IPS-NIHi11 (cell line): ENCODE measurements at regions not wholly inside any gene's neighbourhood (a gene's known extent, or its start where the extent isn't known, plus 50 kb on each side); places are given as distances from the start of the nearest gene placed in this dataset.

Experiments used
- DNase-seq: peaks from one replicate; pipeline ENCODE4 v3.0.0; 2012; ENCODE audit warnings: mixed read lengths, low spot score

GRCh38 chr14:82138431-82138830 is 604.8 kb upstream of the SEL1L start:
- no peak for DNase-seq

- no peak for DNase-seq
These were observed 613.2 kb upstream of the SEL1L start for GRCh38 chr14:82146846-82147245.

GRCh38 chr14:82153689-82154088 is 620.0 kb upstream of the SEL1L start:
- no peak for DNase-seq

- no peak for DNase-seq
These were observed 626.0 kb upstream of the SEL1L start for GRCh38 chr14:82159624-82160023.

DNA sequence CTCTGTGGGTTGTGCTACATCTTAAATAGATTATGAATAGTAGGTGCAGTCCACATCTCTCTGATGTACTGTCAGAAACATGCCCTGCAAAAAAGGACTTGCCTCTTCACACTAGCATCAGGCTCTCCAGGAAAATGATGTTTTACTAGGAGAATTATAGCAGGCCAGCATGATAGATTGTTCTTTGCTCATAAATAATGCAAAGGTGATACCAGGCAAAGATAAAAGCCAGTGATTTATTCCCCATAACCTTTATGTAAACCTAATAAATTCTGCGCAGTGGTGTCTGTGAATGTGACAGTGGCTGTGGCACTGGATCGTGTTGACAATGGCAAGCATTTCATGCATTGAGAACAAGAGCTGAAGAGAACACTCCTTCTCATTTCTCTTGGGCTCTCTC is 646.5 kb upstream of the SEL1L start:
- DNase-seq, result no peak

DNA sequence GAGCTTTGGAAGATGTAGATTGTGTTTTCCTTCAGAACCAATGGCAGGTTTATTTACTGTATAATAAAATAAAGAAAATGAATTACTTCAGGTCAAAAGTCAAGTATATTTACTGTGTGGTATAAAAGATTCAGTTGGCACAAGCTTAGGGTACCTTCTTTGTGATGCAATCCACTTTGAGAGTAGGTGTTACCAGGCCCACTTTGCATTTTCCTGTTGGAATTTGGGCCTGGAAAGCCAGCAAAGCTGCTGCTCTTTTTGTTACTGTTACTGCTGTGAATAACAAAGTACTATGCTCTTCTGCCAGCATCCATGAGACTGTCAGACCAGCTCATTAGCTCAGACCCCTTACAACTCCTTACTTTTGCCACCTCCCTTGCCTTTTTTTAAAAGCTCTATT is 649.0 kb upstream of the SEL1L start:
- DNase-seq, result peak; percentile 9

- no peak for DNase-seq
These were observed 657.1 kb upstream of the SEL1L start for GRCh38 chr14:82190742-82191141.

DNA sequence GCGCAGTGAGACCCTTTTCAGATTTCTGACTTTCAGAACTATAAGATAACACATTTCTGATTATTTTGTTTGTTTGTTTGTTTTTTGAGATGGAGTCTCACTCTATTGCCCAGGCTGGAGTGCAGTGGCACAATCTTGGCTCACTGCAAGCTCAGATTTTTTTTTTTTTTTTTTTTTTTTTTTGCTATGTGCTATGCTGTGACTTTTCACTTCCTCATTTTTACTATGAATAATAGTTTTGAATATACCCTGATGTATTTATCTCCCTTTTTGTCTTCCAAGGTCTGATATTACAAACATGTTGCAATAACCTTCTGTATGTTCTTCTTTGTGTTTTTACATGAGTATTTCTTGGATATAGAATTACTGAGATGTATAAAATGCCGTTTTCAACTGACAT is 658.7 kb upstream of the SEL1L start:
- DNase-seq, result no peak

GRCh38 chr14:82223276-82223675 is 689.6 kb upstream of the SEL1L start:
- DNase-seq, result no peak

DNA sequence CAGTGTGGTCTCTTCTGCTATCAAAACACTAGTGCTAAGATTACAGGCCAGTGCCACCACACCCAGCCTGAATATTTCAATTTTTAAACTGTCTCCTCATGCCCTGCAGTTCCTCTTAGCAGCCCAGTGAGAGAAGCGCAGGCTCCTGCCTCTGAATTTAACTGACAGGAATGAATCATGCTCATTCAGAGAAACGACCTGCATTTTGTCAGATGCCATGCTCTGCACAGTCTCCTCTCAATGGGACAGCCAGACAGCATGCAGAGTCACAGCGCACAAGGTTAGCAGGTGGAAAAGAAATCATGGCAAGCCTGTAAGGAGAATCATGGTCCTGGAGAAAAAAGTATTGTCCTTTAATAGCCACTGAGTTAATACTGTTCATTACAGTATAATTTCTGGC is 691.0 kb upstream of the SEL1L start:
- DNase-seq, result no peak

GRCh38 chr14:82230748-82231147 is 697.1 kb upstream of the SEL1L start:
- DNase-seq, result no peak

DNA sequence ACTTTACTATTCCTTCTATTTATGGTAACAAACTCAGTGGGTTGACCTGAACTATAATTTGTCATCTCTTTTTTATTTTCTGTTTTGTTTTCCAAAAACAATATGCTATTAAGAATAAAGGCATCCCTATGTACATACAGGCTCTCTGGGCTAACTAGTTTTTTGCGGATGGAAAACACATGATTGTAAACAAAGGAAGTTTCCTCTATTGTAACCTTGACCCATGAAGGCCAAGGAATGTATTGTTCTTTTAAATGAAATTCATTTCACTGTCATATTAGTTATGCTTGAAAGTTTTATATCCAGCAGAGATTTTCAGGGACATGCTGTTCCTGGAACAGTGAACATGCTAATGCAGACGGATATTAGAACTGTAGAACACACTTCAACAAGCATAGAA is 705.0 kb upstream of the SEL1L start:
- DNase-seq, result no peak

DNA sequence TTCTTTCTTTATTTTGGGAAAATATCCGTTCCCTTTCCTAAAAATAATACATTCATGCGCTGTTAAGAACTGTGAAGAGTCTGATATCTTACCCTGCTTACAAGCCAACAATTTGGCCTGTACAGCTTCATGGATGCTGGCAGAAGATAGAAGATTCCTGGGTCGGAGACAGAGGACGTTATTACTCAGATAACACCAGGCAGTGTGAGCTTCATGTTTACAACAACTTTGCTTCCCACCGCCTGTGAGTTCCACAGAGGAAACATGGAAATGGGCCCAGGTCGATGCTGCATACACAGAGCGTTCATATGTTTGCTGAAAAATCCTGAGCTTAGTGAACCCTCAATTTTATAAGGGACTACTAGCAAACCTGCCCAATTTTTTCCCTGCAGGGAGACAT is 705.6 kb upstream of the SEL1L start:
- no peak for DNase-seq

DNA sequence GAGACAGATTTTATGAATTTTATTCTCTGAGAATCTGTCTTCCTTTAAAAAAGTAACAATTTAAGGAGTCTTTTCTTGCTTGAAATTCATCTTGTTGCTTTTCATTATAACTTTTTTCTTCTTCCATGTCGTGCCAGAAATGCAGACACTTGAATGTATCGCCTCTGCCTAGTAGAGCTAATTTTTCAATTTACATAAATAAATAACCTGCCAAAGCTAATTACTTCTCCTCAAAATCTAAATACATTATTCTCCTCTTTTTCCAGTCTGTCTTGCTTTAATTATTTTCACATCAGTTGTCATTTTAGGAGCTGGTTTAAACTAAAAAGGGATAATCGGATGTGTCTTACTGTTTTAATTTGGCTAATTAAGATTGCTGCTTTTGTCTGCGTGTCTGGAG is 711.1 kb upstream of the SEL1L start:
- no peak for DNase-seq

- peak; percentile 11 for DNase-seq
These were observed 717.8 kb upstream of the SEL1L start for GRCh38 chr14:82251494-82251893.

GRCh38 chr14:82270286-82270685 is 736.6 kb upstream of the SEL1L start:
- no peak for DNase-seq

DNA sequence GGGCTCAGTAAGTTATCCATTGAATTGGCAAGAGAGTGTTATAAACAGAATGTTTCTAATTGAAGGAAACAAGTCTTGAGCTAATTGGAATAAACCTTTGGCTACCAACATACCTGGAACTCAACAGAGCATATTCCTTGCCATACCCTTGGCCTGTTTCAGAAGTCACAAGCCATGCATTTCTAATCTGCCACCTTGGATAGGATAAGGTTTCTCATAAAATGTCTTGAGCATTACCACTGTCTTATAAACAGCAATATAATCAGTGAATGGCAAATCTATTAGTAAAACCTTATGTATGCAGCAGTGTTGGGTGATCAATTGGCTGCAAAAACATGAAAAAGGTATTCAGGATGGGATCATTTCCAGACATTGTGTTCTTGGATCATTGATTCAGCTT is 765.2 kb upstream of the SEL1L start:
- no peak for DNase-seq

DNA sequence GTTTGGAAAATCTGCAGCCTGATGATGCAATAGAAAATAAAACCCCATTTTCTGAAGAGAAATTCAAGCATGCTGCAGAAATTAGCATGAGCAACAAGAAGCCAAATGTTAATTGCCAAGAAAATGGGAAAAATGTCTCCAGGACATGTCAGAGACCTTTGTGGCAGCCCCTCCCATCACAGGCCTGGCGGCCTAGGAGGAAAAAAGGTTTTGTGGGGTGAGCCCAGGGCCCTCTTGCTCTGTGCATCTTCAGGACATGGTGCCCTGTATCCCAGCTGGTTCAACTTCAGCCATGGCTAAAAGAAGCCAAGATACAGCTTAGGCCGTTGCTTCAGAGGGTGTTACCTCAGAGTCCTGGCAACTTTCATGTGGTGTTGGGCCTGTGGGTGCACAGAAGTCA is 775.5 kb upstream of the SEL1L start:
- DNase-seq, result no peak

- no peak for DNase-seq
These were observed 780.2 kb upstream of the SEL1L start for GRCh38 chr14:82313889-82314288.

- no peak for DNase-seq
These were observed 794.8 kb upstream of the SEL1L start for GRCh38 chr14:82328442-82328841.

DNA sequence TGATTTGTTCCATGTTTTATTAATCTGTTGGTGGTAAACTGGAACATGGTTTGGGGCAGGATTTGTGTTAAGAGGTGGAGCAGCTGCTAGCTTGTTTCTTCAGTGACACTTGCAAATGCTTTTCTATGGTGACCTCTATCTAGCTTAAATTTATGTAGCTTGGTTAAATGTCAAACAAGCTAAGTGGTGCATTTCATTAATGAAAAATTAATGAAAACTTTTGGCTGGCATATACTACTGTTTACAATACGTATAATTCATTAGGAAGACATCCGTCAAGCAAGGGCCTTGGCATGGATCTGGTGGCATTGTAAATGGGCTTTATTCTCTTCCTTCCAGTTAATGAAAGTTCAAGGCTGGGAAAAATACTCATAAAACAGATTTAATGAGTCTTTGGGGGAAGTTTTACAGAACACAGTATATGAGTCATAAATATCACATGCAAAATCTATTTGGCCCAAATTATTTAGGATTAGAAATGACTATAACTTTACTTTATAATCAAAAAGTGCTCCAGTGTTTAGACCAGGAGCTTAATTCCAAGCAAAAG is 807.7 kb upstream of the SEL1L start:
- no peak for DNase-seq

DNA sequence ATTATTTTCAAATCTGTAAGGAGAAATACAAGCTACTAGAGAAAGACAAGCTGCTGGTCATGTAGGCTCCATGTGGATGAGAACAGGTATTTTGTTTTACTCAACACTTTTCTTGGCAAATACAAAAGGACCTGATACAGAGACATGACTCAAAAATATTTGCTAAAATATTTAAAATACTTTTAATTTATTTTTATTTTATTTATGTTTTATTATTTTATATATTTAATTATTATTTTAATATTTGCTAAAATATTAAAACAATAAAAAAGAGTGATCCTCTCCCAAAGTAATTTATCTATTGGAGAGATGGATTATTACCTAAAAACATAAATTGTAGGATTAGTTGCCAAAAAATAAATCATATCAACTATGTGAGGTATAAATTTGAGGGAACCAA is 808.9 kb upstream of the SEL1L start:
- DNase-seq, result no peak

- no peak for DNase-seq
These were observed 811.5 kb upstream of the SEL1L start for GRCh38 chr14:82345184-82345583.

DNA sequence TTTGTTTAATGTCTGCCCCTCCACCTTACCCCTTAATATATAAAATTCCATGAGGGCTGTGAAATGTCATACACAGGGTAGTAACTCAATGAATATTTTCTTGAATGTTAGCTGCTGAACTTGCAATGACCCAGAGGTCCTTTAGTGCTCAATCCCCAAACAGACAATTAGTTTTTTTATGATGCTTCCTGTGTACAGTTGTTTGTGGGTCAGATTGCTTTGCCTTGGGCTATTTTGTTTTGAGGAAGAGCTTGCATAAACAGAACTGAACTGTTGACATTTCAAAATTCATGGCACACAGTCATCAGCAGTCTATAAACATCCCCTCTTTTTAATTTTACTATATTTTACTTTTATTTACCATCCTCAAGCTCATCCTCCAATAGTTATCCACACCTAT is 820.5 kb upstream of the SEL1L start:
- no peak for DNase-seq

DNA sequence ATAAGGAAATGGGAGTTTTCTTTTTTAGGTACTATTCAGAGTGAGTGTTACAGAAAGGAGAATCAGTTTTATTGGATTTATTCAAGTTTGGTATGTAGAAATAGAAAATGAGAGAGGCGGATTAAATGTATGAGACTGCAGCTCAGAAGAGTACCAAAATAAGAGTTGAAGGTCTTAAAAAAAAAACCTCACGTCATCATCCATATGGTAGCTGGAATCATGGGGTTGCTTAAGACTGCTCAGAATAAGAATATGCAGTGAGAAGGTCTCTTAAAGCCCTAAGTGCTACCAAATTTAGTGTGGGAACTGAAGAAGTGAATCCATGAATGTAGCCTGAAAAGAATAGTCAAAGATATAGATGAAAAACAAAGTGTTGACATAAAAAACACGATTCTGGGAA is 825.5 kb upstream of the SEL1L start:
- DNase-seq, result no peak
